ENCODE measurements at regions not wholly inside any gene's neighbourhood (a gene's known extent, or its start where the extent isn't known, plus 50 kb on each side); places are given as distances from the start of the nearest gene placed in this dataset.

DNA sequence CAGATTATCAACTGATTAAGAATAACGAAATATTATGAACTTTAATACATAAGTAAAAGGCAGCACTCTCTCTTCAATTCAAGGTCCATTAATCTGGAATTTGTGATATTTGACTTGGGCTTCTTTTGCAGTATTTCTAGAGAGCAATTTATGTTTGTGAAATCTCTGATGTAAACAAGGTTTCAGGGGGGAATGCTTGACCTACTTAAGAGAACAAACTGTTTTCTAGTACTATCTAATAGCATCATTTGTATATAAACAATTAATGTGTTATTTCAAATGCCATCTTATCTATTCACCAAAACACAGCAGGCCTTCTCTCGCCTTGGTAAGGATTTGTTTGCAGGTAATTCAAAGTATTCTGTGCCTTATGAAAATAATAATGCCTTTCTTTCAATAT, 103.6 kb upstream of the FST start:
- Histone ChIP-seq H3K4me2 (ENCODE audit: low read length) (no peak overlapping the region), H3K27ac (ENCODE audit: low read length) (no peak overlapping the region), H3K9me3 (ENCODE audit: insufficient read depth, low read length) (no peaks in the 10 kb centered on the region), H3K4me1 (ENCODE audit: low read length) (peaks cover 11% of the 10 kb centered on the region), H4K20me1 (ENCODE audit: insufficient read depth, low read length) (no peaks in the 10 kb centered on the region), H3K4me3 (ENCODE audit: low read length) (no peak overlapping the region), H2AFZ (ENCODE audit: low read depth, low read length) (no peak overlapping the region), H3K9ac (ENCODE audit: low read length) (no peak overlapping the region), H3K36me3 (replicated peaks; ENCODE audit: low read depth, low read length) (no peaks in the 10 kb centered on the region), H3K79me2 (ENCODE audit: low read length) (no peaks in the 10 kb centered on the region), H3K27me3 (ENCODE audit: low read depth, low read length) (no peaks in the 10 kb centered on the region)
- TF ChIP-seq, protein P1, sequence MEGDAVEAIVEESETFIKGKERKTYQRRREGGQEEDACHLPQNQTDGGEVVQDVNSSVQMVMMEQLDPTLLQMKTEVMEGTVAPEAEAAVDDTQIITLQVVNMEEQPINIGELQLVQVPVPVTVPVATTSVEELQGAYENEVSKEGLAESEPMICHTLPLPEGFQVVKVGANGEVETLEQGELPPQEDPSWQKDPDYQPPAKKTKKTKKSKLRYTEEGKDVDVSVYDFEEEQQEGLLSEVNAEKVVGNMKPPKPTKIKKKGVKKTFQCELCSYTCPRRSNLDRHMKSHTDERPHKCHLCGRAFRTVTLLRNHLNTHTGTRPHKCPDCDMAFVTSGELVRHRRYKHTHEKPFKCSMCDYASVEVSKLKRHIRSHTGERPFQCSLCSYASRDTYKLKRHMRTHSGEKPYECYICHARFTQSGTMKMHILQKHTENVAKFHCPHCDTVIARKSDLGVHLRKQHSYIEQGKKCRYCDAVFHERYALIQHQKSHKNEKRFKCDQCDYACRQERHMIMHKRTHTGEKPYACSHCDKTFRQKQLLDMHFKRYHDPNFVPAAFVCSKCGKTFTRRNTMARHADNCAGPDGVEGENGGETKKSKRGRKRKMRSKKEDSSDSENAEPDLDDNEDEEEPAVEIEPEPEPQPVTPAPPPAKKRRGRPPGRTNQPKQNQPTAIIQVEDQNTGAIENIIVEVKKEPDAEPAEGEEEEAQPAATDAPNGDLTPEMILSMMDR (IDR thresholded peaks at IDR 0.05; ENCODE audit: low read depth, low read length), result no peak
- no peak for TF ChIP-seq EZH2phosphoT487 (IDR thresholded peaks at IDR 0.05; ENCODE audit: low read depth)

DNA sequence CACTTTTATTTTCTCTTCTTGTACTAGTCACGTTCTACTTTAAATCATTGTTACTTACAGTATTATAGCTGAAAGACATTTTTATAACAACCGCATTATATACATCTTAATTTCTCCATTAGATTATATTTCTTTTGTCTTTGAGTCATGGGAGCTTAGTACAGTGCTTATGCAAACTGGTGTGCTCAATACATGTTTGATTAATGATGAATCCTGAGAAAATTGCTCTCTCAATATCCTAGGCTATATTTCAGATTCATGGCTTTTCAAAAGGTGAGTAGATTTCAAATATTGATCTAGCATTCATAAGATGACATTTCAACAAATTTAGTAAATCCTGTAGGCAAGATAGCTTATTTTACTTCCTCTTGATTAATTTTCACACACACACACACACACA, 102.2 kb upstream of the FST start:
- no peaks in the 10 kb centered on the region for H3K79me2 ChIP-seq (ENCODE audit: low read length)
- no peak overlapping the region for H3K27ac ChIP-seq (ENCODE audit: low read length)
- H2AFZ ChIP-seq (ENCODE audit: low read depth, low read length), result no peak overlapping the region
- no peaks in the 10 kb centered on the region for H3K9me3 ChIP-seq (ENCODE audit: insufficient read depth, low read length)
- no peak for TF ChIP-seq EZH2phosphoT487 (IDR thresholded peaks at IDR 0.05; ENCODE audit: low read depth)
- TF ChIP-seq, protein P1 (IDR thresholded peaks at IDR 0.05; ENCODE audit: low read depth, low read length), result no peak
- H3K9ac ChIP-seq (ENCODE audit: low read length), result no peak overlapping the region
- no peak overlapping the region for H3K4me2 ChIP-seq (ENCODE audit: low read length)
- H4K20me1 ChIP-seq (ENCODE audit: insufficient read depth, low read length), result no peaks in the 10 kb centered on the region
- no peak overlapping the region for H3K4me3 ChIP-seq (ENCODE audit: low read length)
- no peaks in the 10 kb centered on the region for H3K27me3 ChIP-seq (ENCODE audit: low read depth, low read length)
- peaks cover 20% of the 10 kb centered on the region for H3K4me1 ChIP-seq (ENCODE audit: low read length)
- no peaks in the 10 kb centered on the region for H3K36me3 ChIP-seq (replicated peaks; ENCODE audit: low read depth, low read length)

DNA sequence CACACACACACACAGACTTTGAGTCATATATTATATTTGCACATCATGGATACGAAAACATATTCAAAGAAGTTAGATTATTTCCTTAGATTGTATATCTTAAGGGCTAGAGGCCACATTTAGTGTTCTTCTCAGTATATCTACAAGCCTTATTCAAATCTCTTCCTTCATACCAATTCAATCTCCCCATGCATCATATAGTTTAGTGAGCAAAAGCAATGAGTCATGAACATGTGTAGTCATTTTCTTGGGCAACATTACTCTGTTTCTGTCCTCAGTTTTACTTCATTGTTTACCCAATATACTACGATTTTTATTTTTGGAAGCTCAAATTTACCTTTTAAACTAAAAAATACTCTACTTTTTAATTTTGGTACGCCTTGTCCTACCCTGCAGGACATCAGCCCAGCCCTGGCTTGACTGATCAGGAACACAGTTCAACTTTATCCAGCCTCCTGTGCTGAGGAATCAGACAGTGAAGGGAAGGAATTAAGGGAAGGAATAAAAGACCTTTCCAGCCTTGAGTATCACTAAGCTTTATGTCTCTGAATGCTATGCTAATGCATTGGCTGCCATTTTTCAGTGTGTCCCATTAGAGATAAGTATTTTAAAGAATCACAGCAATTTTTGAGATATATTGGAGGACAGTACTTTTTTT, 101.7 kb upstream of the FST start:
- no peak overlapping the region for H3K4me2 ChIP-seq (ENCODE audit: low read length)
- no peaks in the 10 kb centered on the region for H3K27me3 ChIP-seq (ENCODE audit: low read depth, low read length)
- H3K36me3 ChIP-seq (replicated peaks; ENCODE audit: low read depth, low read length), result no peaks in the 10 kb centered on the region
- H3K27ac ChIP-seq (ENCODE audit: low read length), result no peak overlapping the region
- no peak overlapping the region for H3K4me3 ChIP-seq (ENCODE audit: low read length)
- no peak overlapping the region for H3K9ac ChIP-seq (ENCODE audit: low read length)
- H2AFZ ChIP-seq (ENCODE audit: low read depth, low read length), result no peak overlapping the region
- no peaks in the 10 kb centered on the region for H4K20me1 ChIP-seq (ENCODE audit: insufficient read depth, low read length)
- TF ChIP-seq EZH2phosphoT487 (IDR thresholded peaks at IDR 0.05; ENCODE audit: low read depth), result no peak
- TF ChIP-seq, protein P1 (IDR thresholded peaks at IDR 0.05; ENCODE audit: low read depth, low read length), result no peak
- no peaks in the 10 kb centered on the region for H3K79me2 ChIP-seq (ENCODE audit: low read length)
- H3K4me1 ChIP-seq (ENCODE audit: low read length), result peaks cover 20% of the 10 kb centered on the region
- H3K9me3 ChIP-seq (ENCODE audit: insufficient read depth, low read length), result no peaks in the 10 kb centered on the region

DNA sequence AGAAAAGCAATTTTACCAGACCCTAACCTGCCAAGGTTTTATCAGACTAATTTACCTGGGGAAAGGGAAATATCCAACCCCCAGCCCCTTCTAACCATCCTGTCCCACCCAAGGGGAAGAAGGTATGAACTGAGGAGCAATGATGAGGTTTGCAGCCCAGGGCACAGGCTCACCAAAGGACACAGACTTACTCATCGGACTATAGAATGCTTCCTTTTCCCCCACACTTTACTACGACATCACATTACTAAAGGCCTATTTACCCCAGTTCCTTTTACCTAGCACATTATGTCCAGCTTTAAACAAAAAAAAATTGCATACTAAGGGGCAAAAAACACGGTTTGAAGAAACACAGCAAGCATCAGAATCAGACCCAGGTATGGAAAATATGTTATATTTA, 94.1 kb upstream of the FST start:
- no peak overlapping the region for H2AFZ ChIP-seq (ENCODE audit: low read depth, low read length)
- no peak overlapping the region for H3K9ac ChIP-seq (ENCODE audit: low read length)
- H3K27me3 ChIP-seq (ENCODE audit: low read depth, low read length), result no peaks in the 10 kb centered on the region
- no peaks in the 10 kb centered on the region for H4K20me1 ChIP-seq (ENCODE audit: insufficient read depth, low read length)
- H3K4me1 ChIP-seq (ENCODE audit: low read length), result peaks cover 9% of the 10 kb centered on the region
- H3K36me3 ChIP-seq (replicated peaks; ENCODE audit: low read depth, low read length), result peaks cover 3% of the 10 kb centered on the region
- H3K27ac ChIP-seq (ENCODE audit: low read length), result no peak overlapping the region
- H3K4me2 ChIP-seq (ENCODE audit: low read length), result no peak overlapping the region
- H3K79me2 ChIP-seq (ENCODE audit: low read length), result no peaks in the 10 kb centered on the region
- no peak overlapping the region for H3K4me3 ChIP-seq (ENCODE audit: low read length)
- no peak for TF ChIP-seq EZH2phosphoT487 (IDR thresholded peaks at IDR 0.05; ENCODE audit: low read depth)
- TF ChIP-seq, protein P1 (IDR thresholded peaks at IDR 0.05; ENCODE audit: low read depth, low read length), result no peak
- H3K9me3 ChIP-seq (ENCODE audit: insufficient read depth, low read length), result no peaks in the 10 kb centered on the region
